ENCODE measurements at regions not wholly inside any gene's neighbourhood (a gene's known extent, or its start where the extent isn't known, plus 50 kb on each side); places are given as distances from the start of the nearest gene placed in this dataset.

DNA sequence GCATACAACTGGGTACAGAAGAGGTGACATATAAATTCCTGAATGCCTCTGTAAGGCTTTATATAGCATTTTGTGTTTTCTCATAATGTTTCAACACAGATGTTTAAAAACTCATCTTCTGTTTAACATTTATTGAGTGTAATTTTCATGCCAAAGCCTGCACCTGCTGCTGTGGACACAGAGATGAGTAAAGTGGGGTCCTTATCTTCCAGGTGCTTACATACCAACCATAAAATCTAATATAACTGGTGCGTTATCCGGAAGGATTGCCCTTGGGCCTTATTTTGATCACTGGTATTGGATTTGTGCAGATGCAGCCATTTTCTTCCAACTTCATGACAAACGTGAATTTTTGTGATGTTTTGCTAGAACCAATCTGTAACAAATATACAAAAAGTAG, 222.3 kb downstream of the DMRT2 start:
- TF ChIP-seq EP300 (IDR thresholded peaks at IDR 0.05; ENCODE audit: borderline replicate concordance) (no peak), ZBTB7A (IDR thresholded peaks at IDR 0.05; ENCODE audit: low read depth) (no peak), TCF12 (IDR thresholded peaks at IDR 0.05; ENCODE audit: low read depth) (no peak), TAF1 (IDR thresholded peaks at IDR 0.05; ENCODE audit: low read depth) (no peak), FOXM1 (IDR thresholded peaks at IDR 0.05; ENCODE audit: borderline replicate concordance, low read depth) (no peak), CEBPB (IDR thresholded peaks at IDR 0.05) (no peak), YY1 (IDR thresholded peaks at IDR 0.05; ENCODE audit: low read depth) (no peak)
- TF ChIP-seq, protein P1, sequence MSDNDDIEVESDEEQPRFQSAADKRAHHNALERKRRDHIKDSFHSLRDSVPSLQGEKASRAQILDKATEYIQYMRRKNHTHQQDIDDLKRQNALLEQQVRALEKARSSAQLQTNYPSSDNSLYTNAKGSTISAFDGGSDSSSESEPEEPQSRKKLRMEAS (IDR thresholded peaks at IDR 0.05), result no peak
- TF ChIP-seq, protein P2, sequence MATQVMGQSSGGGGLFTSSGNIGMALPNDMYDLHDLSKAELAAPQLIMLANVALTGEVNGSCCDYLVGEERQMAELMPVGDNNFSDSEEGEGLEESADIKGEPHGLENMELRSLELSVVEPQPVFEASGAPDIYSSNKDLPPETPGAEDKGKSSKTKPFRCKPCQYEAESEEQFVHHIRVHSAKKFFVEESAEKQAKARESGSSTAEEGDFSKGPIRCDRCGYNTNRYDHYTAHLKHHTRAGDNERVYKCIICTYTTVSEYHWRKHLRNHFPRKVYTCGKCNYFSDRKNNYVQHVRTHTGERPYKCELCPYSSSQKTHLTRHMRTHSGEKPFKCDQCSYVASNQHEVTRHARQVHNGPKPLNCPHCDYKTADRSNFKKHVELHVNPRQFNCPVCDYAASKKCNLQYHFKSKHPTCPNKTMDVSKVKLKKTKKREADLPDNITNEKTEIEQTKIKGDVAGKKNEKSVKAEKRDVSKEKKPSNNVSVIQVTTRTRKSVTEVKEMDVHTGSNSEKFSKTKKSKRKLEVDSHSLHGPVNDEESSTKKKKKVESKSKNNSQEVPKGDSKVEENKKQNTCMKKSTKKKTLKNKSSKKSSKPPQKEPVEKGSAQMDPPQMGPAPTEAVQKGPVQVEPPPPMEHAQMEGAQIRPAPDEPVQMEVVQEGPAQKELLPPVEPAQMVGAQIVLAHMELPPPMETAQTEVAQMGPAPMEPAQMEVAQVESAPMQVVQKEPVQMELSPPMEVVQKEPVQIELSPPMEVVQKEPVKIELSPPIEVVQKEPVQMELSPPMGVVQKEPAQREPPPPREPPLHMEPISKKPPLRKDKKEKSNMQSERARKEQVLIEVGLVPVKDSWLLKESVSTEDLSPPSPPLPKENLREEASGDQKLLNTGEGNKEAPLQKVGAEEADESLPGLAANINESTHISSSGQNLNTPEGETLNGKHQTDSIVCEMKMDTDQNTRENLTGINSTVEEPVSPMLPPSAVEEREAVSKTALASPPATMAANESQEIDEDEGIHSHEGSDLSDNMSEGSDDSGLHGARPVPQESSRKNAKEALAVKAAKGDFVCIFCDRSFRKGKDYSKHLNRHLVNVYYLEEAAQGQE (IDR thresholded peaks at IDR 0.05; ENCODE audit: low read depth), result no peak
